ENCODE measurements at regions not wholly inside any gene's neighbourhood (a gene's known extent, or its start where the extent isn't known, plus 50 kb on each side); places are given as distances from the start of the nearest gene placed in this dataset.

DNA sequence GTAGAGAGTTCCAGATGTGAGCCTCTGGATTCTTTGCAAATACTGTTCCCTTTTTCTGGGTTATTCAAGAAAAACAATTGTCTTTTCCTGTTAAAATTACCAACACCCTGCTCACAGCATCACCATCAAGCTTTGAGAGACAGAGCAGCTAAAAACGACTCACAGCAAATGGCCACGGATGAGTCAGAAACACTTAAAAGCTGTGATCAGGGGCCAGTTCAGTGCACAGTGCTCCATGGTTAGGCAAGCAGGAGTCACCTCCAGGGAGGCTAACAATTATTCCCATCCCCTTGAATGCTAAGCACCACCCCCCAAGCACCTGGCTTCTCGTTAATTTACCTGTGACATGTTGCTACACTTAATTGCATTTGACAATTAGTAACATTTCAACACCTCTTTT is 128.4 kb upstream of the CAMK1G start:
- intact Hi-C loops (cut with DNase I): no loop called here
- Histone ChIP-seq H3K4me1 (no peaks in the 10 kb centered on the region), H3K27ac (no peak overlapping the region), H3K9me3 (no peaks in the 10 kb centered on the region), H3K4me3 (no peak overlapping the region), H3K27me3 (no peaks in the 10 kb centered on the region), H3K36me3 (no peaks in the 10 kb centered on the region)
- ATAC-seq (peak; percentile 50), DNase-seq (no peak)
- TF ChIP-seq, protein P1, sequence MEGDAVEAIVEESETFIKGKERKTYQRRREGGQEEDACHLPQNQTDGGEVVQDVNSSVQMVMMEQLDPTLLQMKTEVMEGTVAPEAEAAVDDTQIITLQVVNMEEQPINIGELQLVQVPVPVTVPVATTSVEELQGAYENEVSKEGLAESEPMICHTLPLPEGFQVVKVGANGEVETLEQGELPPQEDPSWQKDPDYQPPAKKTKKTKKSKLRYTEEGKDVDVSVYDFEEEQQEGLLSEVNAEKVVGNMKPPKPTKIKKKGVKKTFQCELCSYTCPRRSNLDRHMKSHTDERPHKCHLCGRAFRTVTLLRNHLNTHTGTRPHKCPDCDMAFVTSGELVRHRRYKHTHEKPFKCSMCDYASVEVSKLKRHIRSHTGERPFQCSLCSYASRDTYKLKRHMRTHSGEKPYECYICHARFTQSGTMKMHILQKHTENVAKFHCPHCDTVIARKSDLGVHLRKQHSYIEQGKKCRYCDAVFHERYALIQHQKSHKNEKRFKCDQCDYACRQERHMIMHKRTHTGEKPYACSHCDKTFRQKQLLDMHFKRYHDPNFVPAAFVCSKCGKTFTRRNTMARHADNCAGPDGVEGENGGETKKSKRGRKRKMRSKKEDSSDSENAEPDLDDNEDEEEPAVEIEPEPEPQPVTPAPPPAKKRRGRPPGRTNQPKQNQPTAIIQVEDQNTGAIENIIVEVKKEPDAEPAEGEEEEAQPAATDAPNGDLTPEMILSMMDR (IDR thresholded peaks at IDR 0.05): no peak

DNA sequence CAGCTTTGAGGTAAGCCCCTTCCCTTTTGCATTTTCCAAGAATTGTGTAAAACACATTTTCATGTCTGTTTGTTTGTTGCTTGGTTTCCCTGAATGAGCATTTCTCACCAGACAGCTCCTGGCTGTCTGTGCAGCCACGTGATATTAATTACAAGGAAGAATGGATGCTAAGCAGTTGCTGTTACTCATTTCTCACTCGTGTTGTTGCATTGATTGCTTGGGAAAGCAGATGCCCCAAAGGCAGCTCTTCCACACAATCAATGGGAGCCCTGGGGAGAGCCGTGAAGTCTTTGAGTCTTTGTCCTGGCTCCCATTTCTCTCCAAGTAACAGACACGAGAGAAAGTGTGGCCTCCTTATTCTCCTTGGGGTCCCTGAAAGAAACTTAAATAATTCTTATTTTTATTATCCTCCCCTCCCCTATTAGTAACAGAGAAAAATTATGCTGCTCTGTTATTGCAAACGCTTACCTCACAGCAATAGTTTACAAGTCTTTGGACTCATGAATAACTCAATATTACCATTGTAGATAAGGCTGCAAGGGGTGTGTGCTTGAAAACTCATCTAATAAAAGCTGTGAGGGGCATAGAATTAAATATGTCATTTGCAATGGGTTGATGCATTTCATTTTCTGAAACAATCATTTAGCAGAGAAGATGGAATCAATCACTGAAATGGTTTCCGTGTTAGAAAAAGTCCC is 127.7 kb upstream of the CAMK1G start:
- H3K4me1 ChIP-seq: no peaks in the 10 kb centered on the region
- no peaks in the 10 kb centered on the region for H3K27me3 ChIP-seq
- H3K36me3 ChIP-seq: no peaks in the 10 kb centered on the region
- no peak overlapping the region for H3K4me3 ChIP-seq
- H3K27ac ChIP-seq: no peak overlapping the region
- DNase-seq (no peak), ATAC-seq (no peak)
- H3K9me3 ChIP-seq: peaks cover 0 to under 1% of the 10 kb centered on the region in 2 donors
- TF ChIP-seq, protein P1 (IDR thresholded peaks at IDR 0.05): no peak
- intact Hi-C loops (cut with DNase I): no loop called here

DNA sequence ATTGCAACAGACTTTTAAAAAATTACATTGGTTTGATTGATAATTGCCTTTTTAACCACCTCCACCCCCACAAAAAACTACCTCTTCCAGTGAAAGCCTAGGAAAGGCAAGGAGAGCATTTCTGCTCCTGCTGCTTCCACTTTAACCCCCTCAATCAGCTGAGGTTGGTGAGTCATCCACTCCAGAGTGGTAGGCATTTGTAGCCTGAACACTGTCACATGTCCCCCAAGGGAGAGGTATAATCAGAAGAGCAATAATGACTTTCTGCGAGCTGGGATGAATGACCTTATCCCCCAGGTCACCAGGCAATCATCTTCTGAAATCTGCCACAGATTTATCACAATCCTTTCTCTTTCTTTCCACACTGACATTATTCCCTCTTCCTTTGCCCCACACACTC is 126.6 kb upstream of the CAMK1G start:
- no peaks in the 10 kb centered on the region for H3K36me3 ChIP-seq
- intact Hi-C loops (cut with DNase I): no loop called here
- H3K4me3 ChIP-seq: no peak overlapping the region
- ATAC-seq: peak; percentile 94
- no peaks in the 10 kb centered on the region for H3K27me3 ChIP-seq
- DNase-seq: peak in 1 of 4 donors; percentile 44
- TF ChIP-seq, protein P1 (IDR thresholded peaks at IDR 0.05): no peak
- H3K4me1 ChIP-seq: no peaks in the 10 kb centered on the region
- peaks cover 0 to 11% of the 10 kb centered on the region in 2 donors for H3K9me3 ChIP-seq
- no peak overlapping the region for H3K27ac ChIP-seq

DNA sequence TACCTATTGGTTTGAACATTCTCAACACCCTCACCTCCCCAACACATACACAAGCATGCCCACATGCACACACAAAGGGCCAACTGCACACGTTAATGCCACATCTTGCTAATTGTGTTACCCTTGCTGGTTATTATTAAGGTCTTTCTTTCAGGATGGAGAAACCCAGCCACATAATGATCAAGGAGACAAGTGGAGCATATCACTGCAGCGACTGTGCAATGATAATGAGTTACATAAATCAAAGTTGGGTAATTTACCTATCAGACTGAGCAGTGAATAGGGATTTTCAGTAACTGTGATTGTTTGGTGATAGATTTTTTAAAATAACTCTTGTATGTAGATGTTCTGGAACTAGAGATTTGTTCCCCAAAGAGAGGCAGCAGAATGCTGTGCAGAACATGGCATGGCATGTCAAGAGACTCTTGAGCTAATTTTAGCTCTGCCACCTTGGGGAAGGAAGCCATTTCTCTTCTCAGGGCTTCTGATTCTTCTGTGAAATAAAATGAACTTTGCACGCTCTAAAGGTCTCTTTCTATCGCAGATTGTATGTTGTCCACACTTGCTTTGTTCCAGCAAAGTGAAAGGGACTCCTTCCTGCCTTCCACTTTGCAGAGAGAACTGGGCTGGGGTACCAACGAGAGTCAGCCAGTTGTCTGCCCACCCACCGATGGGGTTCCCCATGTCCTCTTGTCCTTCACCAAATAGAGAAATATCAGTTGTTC is 126.0 kb upstream of the CAMK1G start:
- Histone ChIP-seq H3K27me3 (no peaks in the 10 kb centered on the region), H3K4me1 (no peaks in the 10 kb centered on the region), H3K9me3 (peaks cover 0 to 18% of the 10 kb centered on the region in 2 donors), H3K36me3 (no peaks in the 10 kb centered on the region), H3K27ac (no peak overlapping the region), H3K4me3 (no peak overlapping the region)
- TF ChIP-seq, protein P1 (IDR thresholded peaks at IDR 0.05): no peak
- ATAC-seq: peak; percentile 83
- DNase-seq: no peak
- intact Hi-C loops (cut with DNase I): no loop called here

DNA sequence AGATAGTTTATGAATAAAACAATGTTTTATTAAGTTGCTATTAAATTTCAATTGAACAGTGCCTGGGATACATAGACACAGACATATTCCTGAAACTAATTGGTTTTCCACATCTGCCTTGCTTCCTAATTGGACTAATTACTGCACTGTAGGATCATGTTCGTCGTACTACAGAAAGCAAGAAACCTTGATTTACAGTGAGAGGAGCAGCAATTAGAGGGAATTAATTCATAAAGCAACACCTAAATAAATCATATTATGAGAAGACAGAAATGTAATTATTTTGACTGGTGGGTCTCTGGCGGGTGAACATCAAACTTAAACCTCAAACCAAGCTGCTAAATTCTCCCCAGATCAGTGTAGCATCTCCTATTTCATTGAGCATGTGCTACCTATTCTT is 124.6 kb upstream of the CAMK1G start:
- Histone ChIP-seq H3K36me3 (no peaks in the 10 kb centered on the region), H3K9me3 (peaks cover 0 to 22% of the 10 kb centered on the region in 2 donors), H3K4me1 (no peaks in the 10 kb centered on the region), H3K27me3 (no peaks in the 10 kb centered on the region), H3K27ac (no peak overlapping the region), H3K4me3 (no peak overlapping the region)
- DNase-seq (no peak), ATAC-seq (no peak)
- TF ChIP-seq, protein P1 (IDR thresholded peaks at IDR 0.05): no peak
- intact Hi-C loops (cut with DNase I): no loop called here

All from left lung (tissue), 4 donors.